Dermis microvascular lymphatic vessel endothelial cell (primary cell): ENCODE measurements at regions not wholly inside any gene's neighbourhood (a gene's known extent, or its start where the extent isn't known, plus 50 kb on each side); places are given as distances from the start of the nearest gene placed in this dataset.
"Not testable (repeated sequence)": the region's sequence is repeated elsewhere in the genome, so short reads cannot be mapped to it uniquely, and the experiment has no call there.

Experiments
- DNase-seq, 2 donors: peaks; one replicate each; pipeline versions ENCODE4 v3.0.0 to v3.0.0-alpha.2; 2010; ENCODE audit warnings: low read depth in 2 of 2

DNA sequence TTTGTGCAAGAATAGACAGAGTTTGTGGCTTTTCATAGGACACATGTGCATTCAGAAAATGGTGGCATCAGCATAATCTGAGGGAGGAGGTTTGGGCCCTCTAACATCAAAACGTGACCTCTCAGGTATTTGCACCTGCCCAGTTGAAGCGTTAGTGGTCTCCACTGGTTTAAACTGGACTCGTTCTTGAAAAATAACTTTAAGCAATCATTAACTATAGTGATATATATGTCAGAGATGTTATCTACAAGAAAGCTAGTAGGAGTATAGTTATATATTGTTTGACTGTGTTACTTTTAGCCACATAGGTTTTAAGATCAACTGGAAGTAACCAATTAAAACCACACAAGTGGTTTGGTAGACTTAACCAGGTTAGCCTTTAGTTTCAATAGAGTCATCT lies 607.4 kb downstream of the MAFB start:
- no peak for DNase-seq

DNA sequence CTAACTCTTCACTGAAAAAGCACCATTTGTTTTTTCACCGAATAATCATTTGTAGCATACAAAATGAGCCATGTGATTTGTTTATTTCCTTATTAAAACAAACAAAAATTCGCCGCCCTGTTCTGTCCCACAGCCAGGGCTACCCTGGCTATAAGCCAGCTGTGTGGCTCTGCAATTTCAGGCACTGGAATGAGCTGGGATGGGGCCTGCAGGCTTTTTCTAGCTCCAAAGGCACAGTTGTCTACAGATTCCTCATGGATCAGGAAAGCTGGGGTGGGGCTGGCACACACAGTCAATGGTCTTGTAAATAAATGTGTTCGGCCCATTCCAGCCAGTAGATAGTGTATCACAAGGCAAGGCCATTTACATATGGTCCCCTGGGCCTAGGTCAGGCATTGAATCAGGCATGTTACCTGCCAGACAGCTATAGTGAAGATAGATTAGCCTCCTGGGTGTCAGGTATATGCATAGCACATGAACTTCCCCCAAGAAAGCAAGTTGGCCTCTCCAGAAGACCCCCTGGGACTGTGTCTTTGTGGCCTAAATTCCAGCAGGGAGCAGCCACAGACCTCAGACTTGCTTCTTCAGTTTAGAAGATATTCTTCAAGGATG lies 608.9 kb downstream of the MAFB start:
- DNase-seq: no peak

DNA sequence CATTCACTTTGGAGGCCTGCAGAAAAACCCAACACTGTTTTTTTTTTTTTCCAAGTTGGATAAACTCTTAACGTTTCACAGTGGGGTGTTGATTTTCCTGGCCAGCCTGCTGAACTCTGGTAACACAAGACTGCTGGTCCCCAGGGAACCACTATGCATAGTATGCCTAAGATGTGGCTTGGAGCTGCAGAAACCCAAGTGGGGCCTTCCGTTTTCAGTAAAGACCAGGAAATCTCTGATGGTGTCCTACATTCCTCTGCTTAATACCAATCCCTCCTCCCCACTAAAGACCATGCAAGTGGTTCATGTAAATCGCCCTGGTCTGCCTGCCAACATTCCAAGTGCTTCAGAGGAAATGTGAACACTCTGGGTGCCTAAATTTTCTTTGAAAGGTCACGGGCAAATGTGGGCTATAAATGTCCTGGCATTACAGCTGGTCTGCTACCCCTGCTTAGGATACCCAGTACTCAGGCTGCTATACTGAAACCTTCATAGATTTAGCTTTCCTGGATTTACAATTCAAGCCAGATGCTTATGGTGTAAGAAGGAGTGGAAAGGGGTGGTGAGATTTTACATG lies 615.4 kb downstream of the MAFB start:
- no peak for DNase-seq

DNA sequence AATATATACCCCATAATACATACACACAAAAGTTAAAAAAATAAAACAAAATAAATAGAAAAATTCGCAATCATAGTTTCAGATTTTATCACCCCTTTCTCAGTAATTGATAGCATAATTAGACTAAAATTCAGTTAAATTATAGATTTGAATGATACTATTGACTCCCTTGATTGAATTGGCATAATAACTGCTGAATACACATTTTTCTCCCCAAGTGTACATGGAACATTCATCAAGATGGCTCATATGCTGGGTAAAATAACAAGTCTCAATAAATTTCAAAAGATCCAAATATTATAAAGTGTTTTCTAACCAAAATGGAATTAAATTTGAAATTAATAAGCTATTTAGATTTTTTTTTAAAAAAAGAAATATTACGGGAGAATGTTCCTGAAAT lies 616.1 kb downstream of the MAFB start:
- no peak for DNase-seq

DNA sequence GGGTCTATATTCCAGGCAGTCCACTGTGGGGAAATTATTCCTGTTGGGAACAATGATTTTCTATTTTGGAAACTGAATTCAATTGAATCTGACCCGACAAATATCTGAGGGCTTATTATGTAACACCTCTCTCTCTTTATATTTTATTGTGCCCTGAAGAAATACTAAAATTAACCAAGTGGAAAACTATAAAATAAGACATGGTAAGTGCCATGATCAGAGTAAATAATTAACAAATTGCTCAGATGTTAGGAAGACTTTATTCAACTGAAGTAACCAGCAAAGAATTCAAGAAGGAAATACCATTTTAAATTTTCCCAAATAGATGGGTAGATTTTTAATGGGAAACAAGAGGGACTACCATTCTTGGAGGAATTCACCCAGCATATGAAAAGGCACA lies 632.9 kb downstream of the MAFB start:
- no peak for DNase-seq

DNA sequence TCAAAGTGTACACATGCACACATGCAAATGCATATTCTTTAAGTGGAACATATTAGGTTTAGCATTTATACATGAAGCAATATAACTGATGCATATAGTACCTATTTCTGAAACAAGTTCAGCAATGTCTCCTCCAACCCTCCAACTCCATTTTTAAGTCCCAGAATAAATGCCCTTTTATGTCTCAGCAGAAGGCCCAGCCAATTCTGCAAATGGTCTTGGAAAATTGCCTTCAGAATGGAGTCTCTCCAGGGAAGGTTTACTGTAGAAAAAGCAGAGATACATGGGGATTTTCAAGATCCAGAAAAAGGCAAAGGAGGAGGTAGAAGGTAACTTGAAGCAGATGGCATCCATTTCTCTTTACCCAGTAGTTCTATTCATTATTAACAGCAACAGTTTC lies 633.3 kb downstream of the MAFB start:
- no peak for DNase-seq

DNA sequence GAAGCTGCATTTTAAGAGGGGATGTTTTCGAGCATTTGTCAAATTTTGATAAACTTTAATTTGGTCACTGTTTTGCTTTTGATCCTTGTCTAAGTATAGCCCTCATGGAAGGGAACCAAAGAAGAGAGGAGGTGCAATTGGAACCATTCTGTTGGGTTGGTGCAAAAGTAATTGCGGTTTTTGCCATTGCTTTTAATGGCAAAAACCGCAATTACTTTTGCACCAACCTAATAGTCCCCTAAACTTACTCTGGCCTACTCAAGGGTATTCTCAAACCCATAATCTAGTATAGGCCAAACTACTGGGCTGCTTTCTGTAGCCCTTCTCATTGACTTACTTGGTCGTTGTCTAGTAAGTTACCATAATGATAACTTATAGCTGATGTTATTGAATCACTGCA lies 634.7 kb downstream of the MAFB start:
- no peak for DNase-seq

DNA sequence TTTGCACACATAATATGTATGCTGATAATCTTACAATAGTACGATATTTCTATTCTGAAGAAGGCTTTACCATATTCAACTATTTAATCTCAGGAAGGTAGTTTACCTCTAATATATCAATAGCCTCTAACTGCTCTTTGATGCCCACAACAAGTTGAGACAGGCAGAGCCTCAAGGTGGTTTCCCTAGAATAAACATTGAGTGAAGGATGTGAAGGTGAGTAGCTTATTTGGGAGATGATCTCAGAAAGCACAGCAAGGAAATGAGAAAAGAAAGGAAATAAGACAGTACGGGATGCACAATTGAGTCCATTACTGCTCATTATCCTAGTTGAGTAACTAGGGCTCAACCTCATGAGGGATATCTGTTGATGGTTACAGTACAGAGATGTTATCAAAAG lies 638.4 kb downstream of the MAFB start:
- DNase-seq: no peak

DNA sequence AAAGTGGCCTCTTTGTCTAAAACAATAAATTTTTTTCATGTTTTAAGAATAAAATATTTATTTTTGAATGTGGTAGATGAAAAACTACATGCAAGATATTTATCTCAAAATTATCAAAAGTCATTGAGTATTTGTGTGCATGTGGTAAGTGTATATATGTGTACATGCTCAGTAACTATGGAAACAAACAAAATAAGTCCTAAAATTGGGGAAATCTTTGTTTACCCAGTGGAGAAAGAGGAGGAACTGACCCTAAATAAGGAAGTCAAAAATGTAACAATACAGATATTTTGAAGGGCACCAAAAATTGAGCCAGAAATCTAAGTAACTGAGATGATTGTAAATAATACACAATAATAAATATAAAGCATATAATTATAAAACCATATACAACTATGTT lies 639.2 kb downstream of the MAFB start:
- no peak for DNase-seq

DNA sequence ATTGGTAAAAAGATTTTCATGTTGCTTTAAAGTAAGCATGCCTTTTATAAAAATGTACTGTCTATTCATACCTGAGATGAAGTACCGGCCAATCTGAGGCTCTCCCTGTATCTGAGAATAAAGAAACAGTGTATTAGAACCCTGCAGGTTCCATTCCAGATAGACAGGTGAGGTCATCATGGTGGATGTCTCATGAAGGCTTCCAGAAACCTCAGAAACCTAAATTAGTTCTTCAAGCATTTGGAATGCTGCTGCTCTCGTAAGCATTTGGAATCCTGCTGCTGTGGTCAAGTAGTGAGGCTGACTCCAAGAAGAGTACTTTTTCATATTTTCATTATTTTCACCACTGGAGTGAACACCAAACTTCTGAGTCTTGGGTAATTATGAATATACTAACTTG lies 642.3 kb downstream of the MAFB start:
- no peak for DNase-seq

DNA sequence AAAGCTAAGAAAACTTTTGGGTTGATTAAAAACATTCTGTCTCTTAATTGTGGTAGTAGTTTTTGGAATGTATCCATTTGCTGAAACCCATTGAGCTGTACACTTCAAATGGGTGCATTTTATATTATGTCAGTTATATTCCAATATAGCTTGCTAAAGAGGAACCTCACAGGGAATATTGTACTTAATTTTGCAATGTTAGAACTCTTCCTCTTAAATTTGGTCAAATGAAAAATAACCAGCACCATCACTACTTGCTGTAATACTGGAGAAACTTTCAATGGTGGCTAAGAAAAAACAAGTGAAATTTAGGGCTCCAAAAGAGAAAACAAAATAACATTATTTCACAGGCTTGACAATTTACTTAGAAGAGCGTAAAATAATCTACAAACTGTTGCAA lies 651.5 kb downstream of the MAFB start:
- no peak for DNase-seq

DNA sequence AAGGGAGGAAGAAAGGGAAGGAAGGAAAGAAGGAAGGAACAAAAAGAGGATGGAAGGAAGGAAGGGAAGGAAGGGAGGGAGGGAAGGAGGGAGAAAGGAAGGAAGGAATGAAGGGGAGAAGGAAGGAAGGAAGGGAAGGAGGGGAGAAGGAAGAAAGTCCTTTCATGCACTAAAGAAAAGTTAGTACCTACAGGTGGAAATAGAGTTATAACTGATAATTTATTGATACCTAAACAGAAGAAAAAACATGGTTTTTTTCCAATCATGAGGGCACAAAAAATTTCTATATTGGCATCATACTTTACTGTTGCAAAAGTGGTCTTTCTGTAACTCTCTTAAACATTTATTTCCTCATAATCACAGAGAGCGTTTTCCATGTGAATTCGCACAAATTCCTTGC lies 659.4 kb downstream of the MAFB start:
- DNase-seq: no peak

DNA sequence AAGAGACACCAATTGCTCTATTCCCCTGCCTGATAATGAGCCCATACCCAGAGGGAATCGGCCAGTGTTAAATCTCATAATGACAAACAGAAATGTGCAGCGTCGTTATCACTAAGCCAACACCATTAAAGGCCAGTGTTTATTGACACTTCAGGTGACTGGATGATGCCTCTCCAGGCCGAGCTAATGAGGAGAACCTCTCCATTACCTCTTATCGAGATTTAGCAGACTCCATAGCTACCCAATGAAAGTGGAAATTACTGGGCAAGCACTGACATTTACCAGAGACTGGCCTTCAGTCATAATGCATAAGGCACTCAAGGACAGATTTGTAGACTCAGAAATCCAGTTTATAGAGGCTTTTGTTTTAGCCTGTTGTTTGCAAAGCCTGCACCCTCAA lies 669.5 kb downstream of the MAFB start:
- no peak for DNase-seq

DNA sequence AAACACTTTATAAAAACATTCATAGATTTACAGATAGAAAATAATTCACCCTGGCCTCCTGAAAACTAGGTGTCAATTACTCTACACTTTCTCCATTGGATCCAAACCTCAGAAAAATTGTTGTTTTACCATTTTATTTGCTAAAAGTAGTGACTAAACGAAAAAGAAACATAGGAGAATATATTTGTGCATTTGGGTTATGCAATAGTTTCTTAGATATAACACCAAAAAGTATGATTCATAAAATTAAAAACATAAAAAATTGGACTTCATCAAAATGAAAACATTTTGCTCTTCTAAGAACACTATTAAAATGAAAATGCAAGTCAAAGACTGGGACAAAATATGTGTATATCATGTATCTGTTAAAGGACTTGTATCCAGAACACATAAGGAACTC lies 671.3 kb downstream of the MAFB start:
- DNase-seq: no peak

DNA sequence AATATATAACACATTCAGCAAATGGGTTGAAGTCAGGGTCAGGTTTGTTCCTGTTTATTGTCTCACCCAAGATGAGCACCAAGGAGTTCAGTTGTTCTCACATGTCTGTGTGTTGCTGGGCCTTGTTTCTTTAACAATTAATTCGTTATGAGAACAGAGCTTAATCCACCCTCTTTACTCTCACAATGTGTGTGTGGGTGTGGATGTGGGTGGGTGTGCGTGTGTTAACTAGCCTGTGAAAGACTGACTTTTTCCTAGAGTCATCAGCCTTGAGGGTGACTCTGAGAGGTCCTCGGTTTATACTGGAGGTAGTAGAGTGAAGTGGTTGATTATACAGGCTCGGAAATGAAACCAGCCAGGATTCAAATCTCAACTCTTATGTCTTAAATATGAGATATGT lies 672.1 kb downstream of the MAFB start:
- DNase-seq: no peak

DNA sequence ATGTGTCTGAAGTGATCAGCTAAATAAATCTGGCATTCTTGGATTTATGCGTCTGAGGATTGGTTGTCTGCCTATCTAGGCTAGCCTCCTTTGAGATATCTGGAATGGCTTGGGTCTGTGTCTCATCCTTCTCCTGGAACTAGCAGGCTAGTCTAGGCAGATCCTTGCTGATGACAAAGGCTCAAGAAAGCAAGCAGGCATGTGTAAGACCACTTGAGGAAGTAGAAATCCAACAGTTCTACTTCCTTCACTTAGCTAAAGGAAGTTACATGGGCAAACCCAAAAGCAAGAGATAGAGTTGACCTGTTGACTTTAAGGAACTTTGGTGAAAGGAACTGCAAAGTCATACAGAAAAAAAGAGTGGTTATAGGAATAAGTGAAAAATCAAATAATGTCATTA lies 672.6 kb downstream of the MAFB start:
- no peak for DNase-seq

DNA sequence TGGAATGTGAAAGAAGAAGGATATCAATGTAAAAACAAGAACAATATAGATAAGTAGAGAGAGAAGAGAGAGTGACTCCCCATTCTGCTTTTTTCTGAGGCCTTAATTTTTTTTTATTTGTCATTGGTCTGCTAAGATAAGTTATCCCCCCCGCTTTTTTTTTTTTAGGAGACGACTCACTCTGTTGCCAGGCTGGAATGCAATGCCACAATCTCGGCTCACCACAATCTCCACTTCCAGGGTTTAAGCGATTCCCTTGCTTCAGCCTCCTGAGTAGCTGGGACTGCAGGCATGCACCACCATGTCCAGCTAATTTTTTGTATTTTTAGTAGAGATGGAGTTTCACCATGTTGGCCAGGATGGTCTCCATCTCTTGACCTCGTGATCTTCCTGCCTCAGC lies 677.0 kb downstream of the MAFB start:
- DNase-seq: not testable (repeated sequence)

DNA sequence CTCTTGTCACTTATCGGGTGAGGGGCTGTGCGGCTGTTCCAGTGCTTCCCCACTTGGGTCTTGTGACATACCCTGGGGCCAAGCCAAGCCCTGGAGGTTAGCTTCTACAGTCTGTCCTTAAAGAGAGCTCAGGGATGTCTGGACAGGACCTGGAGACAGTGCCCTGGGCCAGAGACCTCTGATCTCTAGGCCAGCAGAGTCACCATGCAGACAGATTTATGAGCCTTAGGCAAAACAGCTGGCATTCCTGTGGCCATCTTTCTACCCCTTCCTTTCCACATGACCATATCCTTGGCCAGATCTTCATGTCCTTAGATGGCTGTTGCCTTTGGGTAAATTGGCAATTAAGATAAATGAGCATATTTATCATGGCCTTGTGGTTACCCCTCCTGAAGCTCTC lies 678.6 kb downstream of the MAFB start:
- DNase-seq: no peak

DNA sequence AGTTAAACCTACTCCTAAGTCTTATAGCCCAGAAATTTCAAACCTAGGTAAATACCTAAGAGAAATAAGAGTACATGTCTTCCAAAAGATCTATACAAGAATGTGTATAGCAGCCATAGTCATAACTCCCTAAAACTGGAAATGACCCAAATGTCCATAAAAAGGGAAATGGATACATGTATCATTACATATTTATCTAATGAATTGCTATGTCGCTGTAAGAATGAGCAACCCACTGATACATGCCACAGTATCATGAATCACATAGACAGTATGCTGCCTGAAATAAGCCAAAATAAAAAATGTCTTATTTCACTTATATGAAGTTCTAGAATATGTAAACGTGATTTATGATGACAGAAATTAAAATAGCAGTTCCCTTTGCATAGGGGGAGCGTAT lies 679.5 kb downstream of the MAFB start:
- no peak for DNase-seq

DNA sequence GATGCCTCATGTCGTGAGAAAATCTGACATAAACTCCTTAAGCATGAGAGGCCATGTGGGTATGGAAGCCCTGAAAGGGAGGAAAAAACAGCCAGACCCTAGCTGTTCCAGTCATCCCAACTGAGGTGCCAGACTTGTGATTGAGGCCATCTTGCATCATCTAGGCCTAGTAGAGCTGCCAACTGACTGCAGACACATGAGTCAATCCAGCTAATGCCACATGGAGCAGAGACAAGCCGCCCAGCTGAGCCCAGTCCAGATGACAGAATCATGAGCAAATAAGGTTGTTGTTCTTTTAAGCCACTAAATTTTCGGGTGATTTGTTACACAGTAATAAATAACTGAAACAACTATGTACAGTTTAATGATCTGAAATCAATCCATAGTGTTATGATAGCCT lies 680.9 kb downstream of the MAFB start:
- no peak for DNase-seq

DNA sequence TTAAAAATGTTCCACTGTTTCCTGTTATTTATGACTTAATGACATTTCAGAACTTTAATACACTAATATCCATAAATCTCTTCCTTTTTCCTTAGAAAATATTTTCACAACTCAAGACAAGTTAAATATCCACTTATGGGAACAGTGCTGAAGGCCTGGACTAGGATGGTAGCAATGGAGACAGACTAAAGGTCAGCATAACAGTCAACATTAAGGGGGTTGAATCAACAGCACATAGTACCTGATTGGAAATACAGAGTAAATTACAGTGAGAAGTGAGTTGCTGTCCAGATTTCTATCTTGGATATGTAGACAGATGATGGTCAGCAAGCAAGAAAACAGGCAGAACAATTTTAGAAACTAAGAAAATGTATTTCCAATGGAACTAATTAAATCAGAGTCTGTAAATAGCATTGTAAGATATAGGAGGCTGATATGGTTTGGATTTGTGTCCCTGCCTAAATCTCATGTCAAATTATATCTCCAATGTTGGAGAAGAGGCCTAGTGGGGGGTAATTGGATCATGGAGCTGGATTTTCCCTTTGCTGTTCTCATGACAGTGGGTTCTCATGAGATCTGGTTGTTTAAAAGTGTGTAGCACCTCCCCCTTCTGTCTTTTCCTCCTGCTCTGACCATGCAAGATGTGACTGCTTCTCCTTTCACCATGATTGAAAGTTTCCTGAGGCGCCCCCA lies 682.7 kb downstream of the MAFB start:
- DNase-seq: no peak

DNA sequence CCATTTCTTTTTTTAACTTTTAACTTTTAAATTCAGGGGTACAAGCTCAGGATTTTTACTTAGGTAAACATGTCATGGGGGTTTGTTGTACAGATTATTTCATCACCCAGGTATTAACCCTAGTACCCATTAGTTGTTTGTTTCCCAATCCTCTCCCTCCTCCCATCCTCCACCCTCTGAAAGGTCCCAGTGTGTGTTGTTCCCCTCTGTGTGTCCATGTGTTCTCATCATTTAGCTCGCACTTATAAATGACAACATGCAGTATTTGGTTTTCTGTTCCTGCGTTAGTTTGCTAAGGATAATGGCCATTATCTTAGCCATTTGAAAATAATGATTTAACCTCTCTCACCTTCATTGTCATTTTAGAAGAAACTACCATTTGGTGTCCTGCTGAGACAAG lies 684.9 kb downstream of the MAFB start:
- DNase-seq: not testable (repeated sequence)

DNA sequence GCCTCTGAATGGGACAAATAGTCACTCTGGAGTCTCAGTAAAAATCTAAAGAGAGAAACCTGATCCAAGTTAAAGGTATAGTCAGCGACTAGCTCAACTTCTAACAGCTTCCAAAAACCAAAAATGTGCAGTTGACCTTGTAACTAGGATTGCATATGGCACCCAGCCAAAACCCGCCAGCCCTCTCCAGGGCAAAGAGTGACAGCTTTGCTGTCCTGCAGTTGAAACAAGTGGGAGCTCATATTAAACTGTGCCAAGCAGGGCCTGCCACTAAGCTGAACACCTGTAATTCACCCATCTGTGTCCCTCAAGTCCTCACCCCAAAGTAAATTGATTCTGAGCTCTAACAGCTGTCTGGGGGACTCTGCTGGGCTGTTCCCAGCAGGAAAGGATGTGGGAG lies 695.3 kb downstream of the MAFB start:
- DNase-seq: no peak

DNA sequence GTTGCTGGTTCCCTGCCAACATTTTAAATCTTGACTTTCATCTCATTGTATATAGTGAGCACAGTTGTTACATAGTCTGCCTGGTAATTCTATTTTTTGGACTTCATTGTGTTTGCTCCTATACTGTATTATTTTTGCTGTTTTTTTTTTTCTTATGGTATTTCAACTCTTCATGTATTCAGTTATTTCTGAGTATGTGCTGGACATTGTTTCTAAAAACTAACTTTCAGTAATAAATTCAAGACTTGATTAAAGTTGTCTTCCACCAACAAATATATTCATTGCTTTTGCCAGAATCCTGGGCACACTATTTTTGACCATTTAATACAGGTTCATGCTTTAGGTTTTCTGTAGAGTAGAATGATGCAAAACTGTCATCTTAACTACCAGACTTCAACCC lies 698.3 kb downstream of the MAFB start:
- DNase-seq: no peak
